ENCODE measurements at regions not wholly inside any gene's neighbourhood (a gene's known extent, or its start where the extent isn't known, plus 50 kb on each side); places are given as distances from the start of the nearest gene placed in this dataset.
A peak's percentile ranks its signal among the peaks of the same experiment; 100 is the strongest.

- Histone ChIP-seq H3K4me3 (peak overlapping the region; percentile 87 to 96), H3K36me3 (no peaks in the 10 kb centered on the region), H3K4me1 (peaks cover 0 to 5% of the 10 kb centered on the region in 2 donors), H3K9me3 (no peaks in the 10 kb centered on the region), H3K27me3 (no peaks in the 10 kb centered on the region), H3K27ac (peak overlapping the region; percentile 85 to 92)
- intact Hi-C loops (cut with DNase I; ENCODE audit: low total_unique reads): no loop called here
- DNase-seq: peak; percentile 99
- TF ChIP-seq POLR2A (IDR thresholded peaks at IDR 0.05) (peak in 1 of 2 donors; percentile 35), CTCF (IDR thresholded peaks at IDR 0.05) (no peak)
Observed at GRCh38 chr7:112939574-112940313, 146.9 kb downstream of the GPR85 start.

- Histone ChIP-seq H3K9me3 (no peaks in the 10 kb centered on the region), H3K27me3 (no peaks in the 10 kb centered on the region), H3K4me1 (peaks cover 0 to 5% of the 10 kb centered on the region in 2 donors), H3K4me3 (peak overlapping the region; percentile 87 to 96), H3K27ac (peak overlapping the region; percentile 82), H3K36me3 (no peaks in the 10 kb centered on the region)
- intact Hi-C loops (cut with DNase I; ENCODE audit: low total_unique reads): no loop called here
- TF ChIP-seq POLR2A (IDR thresholded peaks at IDR 0.05) (no peak), CTCF (IDR thresholded peaks at IDR 0.05) (no peak)
- peak; percentile 23 to 24 for DNase-seq
Observed at GRCh38 chr7:112938863-112939573, 147.6 kb downstream of the GPR85 start.

- Histone ChIP-seq H3K4me3 (peak overlapping the region in 1 of 2 donors; percentile 96), H3K27ac (no peak overlapping the region), H3K36me3 (no peaks in the 10 kb centered on the region), H3K9me3 (no peaks in the 10 kb centered on the region), H3K27me3 (no peaks in the 10 kb centered on the region), H3K4me1 (peaks cover 0 to 5% of the 10 kb centered on the region in 2 donors)
- DNase-seq: no peak
- intact Hi-C loops (cut with DNase I; ENCODE audit: low total_unique reads): no loop called here
- TF ChIP-seq POLR2A (IDR thresholded peaks at IDR 0.05) (no peak), CTCF (IDR thresholded peaks at IDR 0.05) (no peak)
Observed at GRCh38 chr7:112937651-112938415, 147.6 kb upstream of the TMEM168 start.

GRCh38 chr7:112933598-112933997 lies 143.4 kb upstream of the TMEM168 start:
- TF ChIP-seq CTCF (IDR thresholded peaks at IDR 0.05) (no peak), POLR2A (IDR thresholded peaks at IDR 0.05) (no peak)
- intact Hi-C loops (cut with DNase I; ENCODE audit: low total_unique reads): no loop called here
- H3K9me3 ChIP-seq: no peaks in the 10 kb centered on the region
- H3K36me3 ChIP-seq: no peaks in the 10 kb centered on the region
- no peak overlapping the region for H3K27ac ChIP-seq
- DNase-seq: no peak
- H3K27me3 ChIP-seq: no peaks in the 10 kb centered on the region
- H3K4me1 ChIP-seq: peaks cover 0 to 5% of the 10 kb centered on the region in 2 donors
- no peak overlapping the region for H3K4me3 ChIP-seq

All from uterus (tissue), 3 donors.